ENCODE measurements at regions not wholly inside any gene's neighbourhood (a gene's known extent, or its start where the extent isn't known, plus 50 kb on each side); places are given as distances from the start of the nearest gene placed in this dataset.
"Not testable (repeated sequence)": the region's sequence is repeated elsewhere in the genome, so short reads cannot be mapped to it uniquely, and the experiment has no call there.

- no peak for DNase-seq
These were observed 214.7 kb upstream of the PLPPR1 start for GRCh38 chr9:100813871-100814270.

GRCh38 chr9:100819980-100820379 is 208.5 kb upstream of the PLPPR1 start:
- DNase-seq, result no peak

GRCh38 chr9:100833035-100833434 is 195.5 kb upstream of the PLPPR1 start:
- not testable (repeated sequence) for DNase-seq

GRCh38 chr9:100838857-100839256 is 189.7 kb upstream of the PLPPR1 start:
- no peak for DNase-seq

GRCh38 chr9:100848726-100849125 is 179.8 kb upstream of the PLPPR1 start:
- no peak for DNase-seq

GRCh38 chr9:100852088-100852487 is 176.4 kb upstream of the PLPPR1 start:
- no peak for DNase-seq

GRCh38 chr9:100856238-100856637 is 172.3 kb upstream of the PLPPR1 start:
- DNase-seq, result no peak

- DNase-seq, result no peak
These were observed 163.4 kb upstream of the PLPPR1 start for GRCh38 chr9:100865111-100865510.

- DNase-seq, result no peak
These were observed 162.9 kb upstream of the PLPPR1 start for GRCh38 chr9:100865648-100866047.

- DNase-seq, result no peak
These were observed 159.2 kb upstream of the PLPPR1 start for GRCh38 chr9:100869326-100869725.

- no peak for DNase-seq
These were observed 148.6 kb upstream of the PLPPR1 start for GRCh38 chr9:100879884-100880283.

GRCh38 chr9:100880284-100880683 is 148.2 kb upstream of the PLPPR1 start:
- no peak for DNase-seq

- no peak for DNase-seq
These were observed 144.0 kb upstream of the PLPPR1 start for GRCh38 chr9:100884518-100884917.

- no peak for DNase-seq
These were observed 138.2 kb upstream of the PLPPR1 start for GRCh38 chr9:100890321-100890720.

- no peak for DNase-seq
These were observed 117.3 kb upstream of the PLPPR1 start for GRCh38 chr9:100911273-100911672.

GRCh38 chr9:100913257-100913656 is 115.3 kb upstream of the PLPPR1 start:
- no peak for DNase-seq

GRCh38 chr9:100914266-100914665 is 114.3 kb upstream of the PLPPR1 start:
- DNase-seq, result no peak

- no peak for DNase-seq
These were observed 109.0 kb upstream of the PLPPR1 start for GRCh38 chr9:100919506-100919905.

- DNase-seq, result no peak
These were observed 102.2 kb upstream of the PLPPR1 start for GRCh38 chr9:100926366-100926765.

- DNase-seq, result no peak
These were observed 100.8 kb upstream of the PLPPR1 start for GRCh38 chr9:100927763-100928162.

GRCh38 chr9:100933656-100934055 is 94.9 kb upstream of the PLPPR1 start:
- DNase-seq, result no peak

- DNase-seq, result no peak
These were observed 91.1 kb upstream of the PLPPR1 start for GRCh38 chr9:100937382-100937781.

GRCh38 chr9:100938507-100938906 is 90.0 kb upstream of the PLPPR1 start:
- no peak for DNase-seq

GRCh38 chr9:100939636-100940035 is 88.9 kb upstream of the PLPPR1 start:
- DNase-seq, result no peak

GRCh38 chr9:100959226-100959625 is 69.3 kb upstream of the PLPPR1 start:
- DNase-seq, result no peak

Measured in hematopoietic multipotent progenitor cell treated with erythropoietin and hydrocortisone succinate and interleukin-3 and kit ligand, for 4 days (in vitro differentiated cells).